ENCODE measurements at regions not wholly inside any gene's neighbourhood (a gene's known extent, or its start where the extent isn't known, plus 50 kb on each side); places are given as distances from the start of the nearest gene placed in this dataset.

DNA sequence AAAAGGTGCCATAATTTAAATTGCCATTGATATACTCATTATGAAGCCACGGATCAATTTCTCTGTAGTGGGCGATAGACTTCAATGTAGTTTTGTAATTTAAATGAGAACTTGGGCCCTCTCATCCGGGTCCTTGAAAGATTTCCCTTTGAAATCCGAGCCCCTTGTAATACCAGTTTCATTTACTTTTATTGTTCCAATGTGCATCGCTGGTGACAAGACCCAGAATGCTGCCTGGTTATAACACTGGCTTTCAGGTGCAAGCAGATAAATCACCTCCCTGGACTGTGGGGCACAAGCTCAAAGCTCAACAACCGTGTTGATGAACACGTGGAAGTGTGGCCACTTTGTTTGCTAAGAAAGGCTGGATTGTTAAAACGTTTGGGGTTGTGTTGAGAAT is 68.9 kb upstream of the FZD10 start:
- Histone ChIP-seq H3K4me3 (no peak overlapping the region), H3K36me3 (no peaks in the 10 kb centered on the region), H3K4me1 (no peaks in the 10 kb centered on the region), H3K27ac (replicated peaks) (no peak overlapping the region), H3K9me3 (replicated peaks) (peaks cover 5% of the 10 kb centered on the region), H3K27me3 (ENCODE audit: low read depth) (peaks cover 76% of the 10 kb centered on the region)
- no peak for TF ChIP-seq CTCF (IDR thresholded peaks at IDR 0.05; ENCODE audit: borderline replicate concordance)
- no peak for DNase-seq
- intact Hi-C loops (cut with micrococcal nuclease) = no loop called here

DNA sequence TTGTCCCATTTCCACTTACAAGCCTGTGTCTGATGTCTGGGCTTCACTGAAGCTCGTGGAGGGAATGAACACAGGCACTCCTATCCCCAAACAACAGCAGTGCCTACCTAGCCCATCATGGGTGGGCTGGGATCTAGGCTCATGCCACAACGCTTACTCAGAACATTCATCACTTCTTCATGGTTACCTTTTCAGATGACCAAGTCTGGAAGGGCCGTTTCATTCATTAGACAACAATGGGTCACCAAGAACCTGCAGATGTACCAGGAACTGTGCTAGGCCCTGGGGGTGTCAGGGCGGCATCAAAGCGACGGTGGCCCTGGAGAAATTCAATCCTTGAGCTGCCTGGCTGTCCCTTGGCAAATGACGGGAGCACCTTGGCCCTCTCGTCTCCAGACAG is 64.9 kb upstream of the FZD10 start:
- no peak overlapping the region for H3K4me3 ChIP-seq
- no peaks in the 10 kb centered on the region for H3K36me3 ChIP-seq
- DNase-seq = no peak
- H3K27ac ChIP-seq (replicated peaks) = no peak overlapping the region
- H3K9me3 ChIP-seq (replicated peaks) = no peaks in the 10 kb centered on the region
- intact Hi-C loops (cut with micrococcal nuclease) = no loop called here
- peaks cover 84% of the 10 kb centered on the region for H3K27me3 ChIP-seq (ENCODE audit: low read depth)
- no peaks in the 10 kb centered on the region for H3K4me1 ChIP-seq
- TF ChIP-seq CTCF (IDR thresholded peaks at IDR 0.05; ENCODE audit: borderline replicate concordance) = no peak

- Histone ChIP-seq H3K27me3 (ENCODE audit: low read depth) (peaks cover 84% of the 10 kb centered on the region), H3K9me3 (replicated peaks) (no peaks in the 10 kb centered on the region)
- no peak for TF ChIP-seq CTCF (IDR thresholded peaks at IDR 0.05; ENCODE audit: borderline replicate concordance)
These were observed 64.4 kb upstream of the FZD10 start for GRCh38 chr12:130097798-130098255.

DNA sequence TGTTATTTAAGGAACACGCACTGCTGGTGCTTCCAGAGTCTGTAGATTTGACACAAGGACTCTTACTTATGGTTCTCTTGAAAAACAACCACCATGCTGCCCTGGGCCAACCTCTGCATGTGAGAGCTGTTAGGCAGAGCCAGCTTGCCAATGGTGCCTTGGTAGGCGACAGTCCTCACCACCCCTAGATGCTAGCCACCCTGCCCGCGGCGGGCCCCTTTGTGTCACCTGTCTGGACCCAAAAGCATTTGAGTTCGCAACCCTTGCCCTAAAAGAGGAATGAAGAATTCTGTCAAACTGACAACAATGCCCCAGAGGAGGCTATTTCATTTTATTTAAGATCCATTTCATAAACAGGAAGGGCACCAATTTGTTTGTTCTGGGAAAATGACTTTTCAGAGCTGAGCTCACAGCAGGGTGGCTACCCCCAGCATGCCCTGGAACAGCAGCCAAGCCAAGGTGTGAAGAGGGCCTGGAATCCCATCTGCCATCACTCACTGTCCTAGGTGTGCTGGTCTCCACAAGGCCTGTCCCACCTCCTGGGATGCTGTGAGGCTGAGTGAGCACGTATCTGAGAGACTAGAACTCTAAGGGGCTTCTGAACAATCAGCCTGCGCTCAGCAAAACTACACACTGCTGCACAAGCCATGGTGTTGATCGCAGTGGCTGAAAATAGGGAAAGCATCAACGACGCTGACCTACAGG is 63.8 kb upstream of the FZD10 start:
- no peak overlapping the region for H3K4me3 ChIP-seq
- intact Hi-C loops (cut with micrococcal nuclease) = no loop called here
- peaks cover 84% of the 10 kb centered on the region for H3K27me3 ChIP-seq (ENCODE audit: low read depth)
- no peak overlapping the region for H3K27ac ChIP-seq (replicated peaks)
- no peak for TF ChIP-seq CTCF (IDR thresholded peaks at IDR 0.05; ENCODE audit: borderline replicate concordance)
- no peaks in the 10 kb centered on the region for H3K4me1 ChIP-seq
- H3K9me3 ChIP-seq (replicated peaks) = no peaks in the 10 kb centered on the region
- DNase-seq = no peak
- H3K36me3 ChIP-seq = no peaks in the 10 kb centered on the region

More at GRCh38 chr12:130097798-130098255, 64.4 kb upstream of the FZD10 start:
- no peak for DNase-seq
- no peaks in the 10 kb centered on the region for H3K4me1 ChIP-seq
- H3K4me3 ChIP-seq = no peak overlapping the region
- H3K36me3 ChIP-seq = no peaks in the 10 kb centered on the region
- H3K27ac ChIP-seq (replicated peaks) = no peak overlapping the region
- intact Hi-C loops (cut with micrococcal nuclease) = no loop called here

DNA sequence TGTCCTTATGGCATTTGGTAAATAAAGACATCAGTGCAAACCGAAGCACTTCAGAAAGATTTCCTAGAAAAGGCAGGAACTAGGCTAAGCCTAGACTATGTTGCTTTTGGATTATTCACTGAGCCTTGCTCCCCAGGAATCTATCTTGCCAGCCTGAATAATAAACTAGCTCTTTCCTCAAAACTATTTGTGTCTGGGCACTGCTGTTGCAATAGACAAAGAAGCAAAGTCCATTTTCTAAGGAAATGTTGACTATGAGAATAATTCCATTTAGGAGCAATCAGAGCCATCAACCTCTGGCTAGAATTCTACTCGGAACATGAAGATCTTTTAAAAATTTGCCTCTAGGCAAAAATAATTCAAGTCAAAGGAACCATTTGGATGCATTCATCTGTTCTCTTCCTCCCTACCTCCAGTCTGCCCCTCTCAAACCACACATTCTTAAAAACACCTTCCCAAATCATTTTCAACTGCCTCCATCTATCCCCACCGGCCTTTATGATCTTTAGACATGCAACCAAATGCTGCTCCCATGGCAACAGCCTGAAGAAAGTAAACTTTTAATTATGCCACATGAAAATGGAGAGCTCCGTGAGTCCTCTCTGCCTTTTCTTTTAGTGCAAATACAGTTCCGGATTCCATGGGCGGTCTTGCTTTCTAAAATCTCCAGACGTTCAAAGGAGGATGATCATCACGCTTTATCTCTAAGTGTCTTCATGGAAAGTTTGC is 61.5 kb upstream of the FZD10 start:
- no peak overlapping the region for H3K27ac ChIP-seq (replicated peaks)
- DNase-seq = no peak
- no peaks in the 10 kb centered on the region for H3K36me3 ChIP-seq
- no peak overlapping the region for H3K4me3 ChIP-seq
- no peaks in the 10 kb centered on the region for H3K9me3 ChIP-seq (replicated peaks)
- intact Hi-C loops (cut with micrococcal nuclease) = no loop called here
- no peak for TF ChIP-seq CTCF (IDR thresholded peaks at IDR 0.05; ENCODE audit: borderline replicate concordance)
- no peaks in the 10 kb centered on the region for H3K4me1 ChIP-seq
- H3K27me3 ChIP-seq (ENCODE audit: low read depth) = peaks cover 84% of the 10 kb centered on the region
